Smooth muscle cell of the brain vasculature (primary cell): ENCODE measurements at regions not wholly inside any gene's neighbourhood (a gene's known extent, or its start where the extent isn't known, plus 50 kb on each side); places are given as distances from the start of the nearest gene placed in this dataset.
A peak's percentile ranks its signal among the peaks of the same experiment; 100 is the strongest.

Experiments
- DNase-seq: peaks from one replicate; pipeline ENCODE4 v3.0.0-alpha.2; 2012; ENCODE audit warnings: low read depth, low spot score

DNA sequence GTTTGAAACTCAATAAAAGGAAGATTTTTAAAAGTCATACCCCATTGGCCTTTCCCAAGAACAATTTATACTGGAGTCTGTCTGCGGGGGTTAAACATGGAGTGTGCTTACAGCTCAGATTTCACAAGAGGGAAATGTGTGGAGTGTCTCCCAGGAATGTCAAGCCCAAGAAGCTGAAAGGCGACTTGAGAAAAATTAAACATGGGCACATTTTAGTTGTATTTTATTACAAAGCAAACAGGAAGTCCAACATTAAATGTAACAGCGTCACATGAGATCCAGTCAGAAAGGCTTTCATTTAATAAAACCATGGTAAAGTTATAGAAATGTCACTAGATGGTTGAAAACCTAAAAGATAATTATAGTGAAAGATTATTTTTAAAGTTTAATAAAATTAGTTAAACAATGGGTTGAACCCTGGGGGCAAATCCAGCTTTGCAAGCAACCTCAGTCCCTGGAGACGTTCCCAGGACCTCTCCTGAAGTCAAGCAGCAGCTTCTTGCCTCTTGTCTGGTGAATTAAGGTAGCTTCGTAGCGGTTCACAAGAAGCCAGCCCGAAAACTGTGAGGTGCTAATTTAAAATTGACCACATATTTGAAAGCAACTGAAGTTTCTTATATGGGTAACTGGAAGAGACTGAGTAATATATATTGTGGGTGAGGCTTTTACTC, 168.4 kb upstream of the EDNRA start:
- no peak for DNase-seq

DNA sequence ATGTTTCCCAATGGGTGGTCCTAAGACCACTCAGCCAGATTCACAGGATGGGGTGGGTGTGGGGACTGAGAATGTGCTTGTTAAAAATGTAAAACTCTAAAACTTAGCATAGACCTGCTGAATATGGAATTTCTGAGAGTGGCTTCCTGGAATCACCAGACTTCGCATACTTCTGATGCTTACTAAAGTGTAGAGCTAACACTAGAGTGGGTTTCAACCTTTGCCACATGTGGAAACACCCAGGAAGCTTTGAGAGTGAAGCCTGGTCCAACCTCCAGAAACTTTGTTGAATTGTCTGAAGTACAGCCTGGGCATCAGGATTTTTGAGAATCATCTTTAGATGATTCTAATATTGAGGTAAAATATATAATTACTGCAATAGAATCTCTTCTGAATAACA, 167.8 kb upstream of the EDNRA start:
- no peak for DNase-seq

DNA sequence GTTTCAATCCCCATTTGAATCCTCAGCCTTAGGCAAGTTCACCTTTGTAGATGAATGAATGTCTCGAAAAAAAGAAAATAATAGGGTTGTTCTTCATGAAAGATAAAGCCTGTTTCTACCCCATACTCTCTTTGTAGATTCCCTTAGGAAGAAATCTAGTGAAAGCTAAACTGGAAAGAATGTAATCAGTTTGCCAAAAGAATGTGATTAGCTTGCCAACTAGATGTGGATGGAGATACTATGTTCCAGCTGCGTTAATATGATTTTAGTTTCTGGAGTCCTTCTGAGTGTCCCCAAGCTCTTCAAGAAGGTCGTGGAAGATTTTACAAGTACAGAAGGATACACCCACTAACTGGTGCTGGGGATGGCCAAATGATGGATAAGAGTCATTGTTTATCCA, 162.3 kb upstream of the EDNRA start:
- no peak for DNase-seq

DNA sequence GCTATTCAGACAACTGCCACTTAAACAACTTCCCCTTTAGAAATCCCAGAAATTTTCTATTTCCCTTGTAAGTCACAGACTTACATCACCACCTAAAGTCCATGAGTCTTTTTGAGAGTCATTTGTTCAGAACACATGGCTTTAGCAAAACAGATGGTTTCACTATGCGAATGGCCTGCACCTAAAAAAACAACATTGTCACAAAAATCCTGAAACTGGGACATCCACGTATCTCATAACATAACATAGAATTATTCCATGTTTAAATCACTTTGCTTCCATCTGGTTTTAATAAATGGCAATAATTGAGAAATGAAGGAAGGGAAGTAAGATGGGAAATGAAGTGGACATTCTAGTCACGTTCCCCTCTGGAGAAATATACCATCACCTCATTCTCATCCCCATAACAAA, 155.3 kb upstream of the EDNRA start:
- no peak for DNase-seq

DNA sequence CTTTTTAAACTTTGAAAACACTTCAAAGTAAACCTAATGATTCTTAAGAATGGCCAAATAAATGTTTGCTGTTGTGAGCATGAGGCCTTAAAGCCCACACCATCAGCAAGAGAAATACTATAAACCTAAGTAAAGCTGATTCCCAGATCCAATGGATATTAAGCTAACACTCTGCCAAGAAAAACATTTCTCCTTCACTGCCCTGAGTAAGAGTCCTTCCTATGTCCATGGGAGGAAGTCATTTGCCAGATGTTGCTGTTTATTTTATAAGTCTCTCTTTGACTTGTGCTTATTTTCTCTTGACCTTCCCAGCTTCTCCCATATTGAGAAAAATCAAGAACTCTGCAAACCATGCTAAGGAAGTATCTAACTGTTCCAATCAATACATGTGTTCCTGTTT, 154.3 kb upstream of the EDNRA start:
- peak; percentile 72 for DNase-seq

DNA sequence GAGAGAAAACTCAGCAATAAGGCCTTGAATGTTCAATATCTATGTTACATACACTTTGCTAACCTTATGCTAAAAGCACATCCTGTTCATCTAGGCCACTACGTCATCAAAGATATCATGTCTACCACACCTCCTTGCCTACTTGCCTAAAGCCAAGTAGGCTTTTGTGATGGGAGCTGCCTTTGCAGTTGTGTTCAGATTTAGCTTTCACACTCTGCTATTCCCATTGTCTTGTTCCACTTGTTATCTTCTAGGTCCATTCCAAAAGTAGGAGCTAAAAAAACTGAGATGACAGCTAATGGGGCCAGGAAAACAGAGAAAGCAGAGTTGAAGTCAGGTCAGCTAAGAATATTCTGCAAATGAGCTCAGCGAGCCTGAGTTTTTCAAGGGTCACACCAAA, 153.6 kb upstream of the EDNRA start:
- DNase-seq = no peak

DNA sequence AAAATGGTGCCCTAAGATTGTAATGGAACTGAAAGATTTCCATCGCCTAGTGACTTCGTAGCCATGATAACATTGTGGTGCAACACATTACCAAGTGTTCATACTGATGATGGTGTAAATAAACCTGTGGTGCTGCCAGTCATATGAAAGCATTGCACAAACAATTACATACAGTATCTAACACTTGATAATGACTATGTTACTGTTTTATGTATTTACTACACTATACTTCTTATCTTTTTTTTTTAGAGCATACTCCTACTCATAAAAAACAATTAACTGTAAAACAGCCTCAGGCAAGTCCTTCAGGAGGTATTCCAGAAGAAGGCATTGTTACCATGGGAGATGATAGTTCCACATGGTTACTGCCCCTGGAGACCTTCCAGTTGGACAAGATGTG, 152.7 kb upstream of the EDNRA start:
- no peak for DNase-seq

DNA sequence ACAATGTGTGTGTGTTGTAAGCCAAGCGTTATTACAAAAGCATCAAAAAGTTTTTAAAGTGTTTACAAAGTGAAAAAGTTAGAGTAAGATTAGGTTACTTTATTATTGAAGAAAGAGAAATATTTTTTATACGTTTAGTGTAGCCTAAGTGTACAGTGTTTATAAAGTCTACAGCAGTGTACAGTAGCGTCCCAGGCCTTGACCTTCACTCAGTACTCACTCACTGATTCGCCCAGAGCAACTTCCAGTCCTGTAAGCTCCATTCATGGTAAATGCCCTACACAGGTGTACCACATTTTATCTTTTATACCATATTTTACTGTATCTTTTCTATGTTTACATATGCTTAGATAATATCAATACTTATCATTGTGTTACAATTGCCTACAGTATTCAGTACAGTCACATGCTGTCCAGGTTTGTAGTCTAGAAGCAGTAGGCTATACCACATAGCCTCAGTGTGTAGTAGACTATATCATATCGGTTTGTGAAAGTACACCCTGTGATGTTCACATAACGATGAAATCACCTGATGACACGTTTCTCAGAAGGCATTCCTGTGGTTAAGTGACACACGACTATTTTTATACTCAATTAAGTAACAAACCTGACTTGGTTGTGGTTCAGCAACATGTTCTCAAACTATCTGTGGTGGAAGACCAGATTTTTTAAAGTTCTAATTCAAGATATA, 152.0 kb upstream of the EDNRA start:
- DNase-seq = no peak

DNA sequence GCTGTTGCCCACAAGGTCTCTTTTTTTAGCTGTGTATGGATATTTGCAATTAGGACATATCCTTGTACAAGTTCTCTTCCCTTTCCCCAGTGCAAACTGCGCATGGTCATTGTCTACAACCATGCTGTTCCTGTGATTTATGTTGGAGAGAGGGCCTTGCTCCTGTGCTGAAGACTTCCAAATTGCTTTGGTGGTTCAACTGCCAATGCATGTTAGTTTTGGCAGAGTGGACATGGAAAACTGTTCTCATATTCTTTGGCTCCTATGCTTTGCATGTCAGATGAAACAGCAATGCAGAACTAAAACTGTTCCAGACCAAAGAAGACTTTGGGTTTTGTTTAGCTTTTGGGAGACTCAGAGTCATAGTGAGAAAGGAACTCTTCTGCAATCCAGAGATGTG, 148.8 kb upstream of the EDNRA start:
- DNase-seq = no peak

DNA sequence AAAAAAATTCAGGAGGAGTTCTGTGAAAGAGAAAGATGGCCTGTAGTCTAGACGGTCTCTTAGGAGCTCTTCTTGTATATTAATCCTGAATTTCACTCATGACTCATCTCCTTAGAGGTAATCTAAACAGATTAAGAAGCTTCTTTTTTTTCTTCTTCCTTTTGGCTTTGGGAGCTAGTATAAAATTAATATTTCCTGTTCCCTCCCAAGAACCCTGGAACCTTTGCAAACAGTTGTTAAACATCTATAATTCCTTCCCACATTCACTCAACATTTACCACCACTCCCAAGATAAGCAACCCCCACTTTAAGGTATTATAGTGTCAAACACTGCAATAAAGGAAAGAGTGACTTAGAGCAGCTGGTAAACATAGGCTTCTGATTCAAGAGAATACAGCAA, 146.4 kb upstream of the EDNRA start:
- DNase-seq = no peak

DNA sequence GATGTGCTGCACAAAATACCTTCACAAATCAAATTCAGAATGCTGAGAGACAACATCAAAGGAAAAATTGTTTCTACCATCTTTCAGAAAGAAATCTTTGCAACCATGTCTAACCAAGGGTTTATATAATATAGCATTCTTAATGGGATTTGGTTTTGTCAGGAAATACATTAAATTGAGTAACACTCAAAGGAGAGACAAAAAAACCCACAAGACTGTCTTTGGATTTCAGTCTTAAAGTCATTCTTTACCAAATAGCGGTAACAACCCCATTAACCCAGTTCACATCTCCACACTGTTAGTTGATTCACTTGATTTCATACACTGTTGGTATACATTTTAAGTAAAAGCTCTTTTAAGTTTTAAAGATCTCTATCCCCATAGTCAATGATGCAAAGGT, 145.7 kb upstream of the EDNRA start:
- no peak for DNase-seq

DNA sequence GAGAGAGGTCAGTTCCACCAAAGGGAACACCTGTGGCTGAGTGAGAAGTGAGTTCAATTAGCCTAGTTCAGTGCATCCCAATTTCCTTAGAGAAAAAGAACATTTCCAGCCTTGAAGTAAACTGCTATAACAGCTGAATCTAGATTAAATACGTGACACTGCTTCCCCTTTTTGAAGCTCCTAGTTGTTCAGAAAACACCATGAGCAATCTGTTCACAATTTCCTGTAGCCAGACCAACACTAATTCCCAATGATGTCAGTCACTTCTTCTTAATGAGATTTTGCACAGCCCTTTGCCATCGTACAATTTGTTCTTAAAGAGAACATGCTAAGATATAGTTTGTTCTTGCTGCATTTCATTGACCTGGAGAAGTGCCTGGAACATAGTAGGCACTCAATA, 144.6 kb upstream of the EDNRA start:
- DNase-seq = no peak

DNA sequence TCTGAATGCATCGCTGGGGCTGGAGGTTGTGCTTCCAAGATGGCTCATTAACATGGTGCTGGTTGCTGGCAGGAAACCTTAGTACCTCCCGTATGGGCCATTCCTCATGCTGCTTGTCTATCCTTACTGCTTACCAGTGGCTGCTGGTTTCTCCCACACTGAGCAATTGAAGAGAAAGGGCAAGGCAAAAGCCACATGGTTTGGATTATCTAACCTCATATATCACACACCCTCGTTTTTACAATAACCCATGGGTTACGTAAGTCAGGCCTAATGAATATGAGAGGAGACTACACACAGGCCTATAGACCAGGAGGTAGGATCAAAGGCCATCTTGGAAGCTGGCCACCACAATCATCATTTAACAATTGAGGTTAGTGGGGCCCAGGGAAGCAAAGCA, 141.8 kb upstream of the EDNRA start:
- no peak for DNase-seq

DNA sequence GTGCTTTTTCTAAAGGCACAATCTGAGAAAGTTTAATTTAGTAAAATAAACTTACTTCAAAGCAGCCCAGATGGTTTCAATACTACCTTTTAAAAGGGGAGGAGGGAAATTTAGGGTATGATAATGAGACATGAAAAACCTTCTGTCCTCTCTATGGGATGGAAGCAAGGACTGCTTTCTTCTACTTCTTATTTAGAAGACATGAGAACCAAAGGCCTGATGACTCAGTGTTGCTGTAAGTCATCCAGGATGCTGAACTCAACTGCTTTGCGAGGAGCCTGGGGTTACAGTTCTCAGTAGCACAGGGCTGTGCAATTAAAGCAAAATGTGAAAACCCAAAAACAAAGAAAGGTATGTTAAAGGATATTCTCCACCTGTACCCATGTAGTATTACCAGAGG, 140.8 kb upstream of the EDNRA start:
- no peak for DNase-seq

DNA sequence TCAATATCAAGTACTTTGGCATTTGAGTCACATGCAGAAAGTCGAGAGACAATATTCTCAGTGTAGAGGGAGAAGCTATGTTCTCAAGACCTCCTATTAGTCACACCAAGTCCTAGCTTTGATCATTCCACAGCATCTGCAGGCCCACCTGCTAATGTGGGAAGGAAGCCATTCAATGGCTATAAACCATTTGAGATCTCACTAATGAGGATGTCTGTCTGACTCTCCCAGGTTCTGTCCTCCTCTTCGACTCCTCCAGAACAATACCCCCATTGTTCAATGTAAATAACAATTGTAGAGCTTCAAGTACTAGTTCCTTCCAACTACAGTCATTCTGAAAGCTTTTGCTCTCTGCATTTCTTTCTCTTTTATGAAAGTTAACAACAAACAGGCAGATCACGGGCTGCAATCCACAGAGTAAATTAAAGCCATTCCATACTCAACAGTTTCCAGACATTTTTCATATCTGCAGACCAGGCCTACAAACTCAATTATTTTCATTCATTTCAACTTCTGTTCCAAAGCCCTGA, 140.2 kb upstream of the EDNRA start:
- no peak for DNase-seq

DNA sequence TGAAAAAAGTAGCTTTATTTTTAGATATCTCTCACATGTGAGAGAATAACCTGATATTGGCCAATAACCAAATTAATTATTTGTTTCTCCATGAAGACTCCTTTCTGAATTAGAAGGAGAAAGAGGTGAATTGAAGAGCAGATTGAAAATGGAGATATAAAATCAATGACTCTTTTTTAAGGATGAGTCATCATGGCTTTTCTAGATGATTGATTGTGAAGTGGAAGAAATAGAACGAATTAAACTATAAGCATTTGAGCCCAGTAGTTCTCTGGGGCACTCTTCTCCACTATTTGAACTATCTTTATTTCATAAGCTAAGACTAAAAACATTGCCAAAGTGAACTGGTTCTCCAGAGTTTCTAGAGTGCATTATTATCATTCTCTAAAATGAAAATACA, 137.2 kb upstream of the EDNRA start:
- no peak for DNase-seq

DNA sequence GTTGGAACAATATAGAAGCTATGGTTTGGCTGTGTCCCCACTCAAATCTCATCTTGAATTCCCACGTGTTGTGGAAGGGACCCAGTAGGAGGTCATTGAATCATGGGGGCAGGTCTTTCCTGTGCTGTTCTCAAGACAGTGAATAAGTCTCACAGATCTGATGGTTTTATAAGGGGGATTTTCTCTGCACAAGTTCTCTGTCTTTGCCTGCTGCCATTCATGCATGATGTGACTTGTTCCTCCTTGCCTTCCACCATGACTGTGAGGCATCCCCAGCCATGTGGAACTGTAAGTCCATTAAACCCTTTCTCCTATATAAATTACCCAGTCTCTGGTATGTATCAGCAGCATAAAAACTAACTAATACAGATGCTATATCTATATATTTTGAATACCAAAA, 135.2 kb upstream of the EDNRA start:
- no peak for DNase-seq

DNA sequence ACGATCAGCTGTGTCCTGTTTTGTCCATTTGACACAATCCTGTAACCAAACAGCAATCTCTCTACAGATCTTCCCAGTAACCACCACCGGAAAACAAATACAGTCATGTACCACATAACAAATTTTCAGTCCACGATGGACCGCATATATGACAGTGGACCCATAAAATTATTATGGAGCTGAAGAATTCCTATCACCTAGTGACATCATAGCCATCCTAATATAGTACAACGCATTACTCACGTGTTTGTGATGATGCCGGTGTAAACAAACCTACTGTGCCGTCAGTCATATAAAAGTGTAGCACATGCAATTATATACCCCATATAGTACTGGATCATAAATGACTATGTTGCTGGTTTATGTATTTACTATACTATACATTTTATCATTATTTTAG, 133.7 kb upstream of the EDNRA start:
- no peak for DNase-seq

DNA sequence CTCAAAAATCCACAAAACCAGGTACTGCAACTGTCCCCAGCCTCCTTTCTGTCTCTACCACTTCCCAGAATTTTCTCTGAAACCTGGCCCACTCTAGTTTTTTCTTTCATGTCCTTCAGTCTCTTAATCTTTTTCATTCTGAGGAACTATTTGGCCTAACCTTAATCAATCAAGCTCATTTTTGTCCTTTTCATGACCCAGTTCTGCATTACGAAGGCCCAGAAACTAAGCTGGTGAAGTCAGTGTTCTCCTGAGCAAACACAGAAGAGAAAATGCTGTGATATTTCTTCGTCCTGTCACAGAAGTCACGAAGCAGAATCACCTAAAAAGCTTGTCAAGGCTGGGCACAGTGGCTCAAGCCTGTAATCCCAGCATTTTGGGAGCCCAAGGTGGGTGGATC, 131.7 kb upstream of the EDNRA start:
- DNase-seq = no peak

DNA sequence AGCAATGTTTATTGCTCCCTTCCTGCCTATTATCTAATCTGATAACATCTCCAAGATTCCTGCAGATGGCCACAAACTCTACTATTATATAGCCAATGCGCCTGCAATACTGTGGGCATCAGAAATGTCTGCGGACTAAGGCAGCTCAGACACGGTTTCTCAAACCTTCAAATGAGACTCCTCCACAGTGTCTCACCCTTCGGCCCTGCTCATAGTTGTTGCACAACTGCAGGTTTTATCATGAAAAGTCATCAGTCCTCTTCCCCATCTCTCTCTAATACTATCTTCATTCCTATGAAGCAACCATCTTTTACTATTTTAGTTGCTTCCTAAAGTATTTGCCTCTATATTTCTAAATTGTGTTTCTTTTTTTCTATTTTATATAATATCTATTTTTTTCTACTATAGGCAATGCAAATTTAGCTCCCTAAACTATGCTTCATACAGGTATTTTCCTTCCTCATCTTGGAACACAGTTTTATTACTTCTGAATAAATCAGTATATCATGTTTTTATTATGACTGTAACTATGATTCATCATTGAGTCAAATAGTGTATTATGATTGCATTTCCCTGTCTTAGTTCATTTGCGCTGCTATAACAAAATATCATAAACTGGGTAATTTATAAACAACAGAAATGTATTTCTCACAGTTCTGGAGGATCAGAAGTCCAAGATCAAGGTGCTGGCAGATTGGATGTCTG, 129.7 kb upstream of the EDNRA start:
- no peak for DNase-seq

DNA sequence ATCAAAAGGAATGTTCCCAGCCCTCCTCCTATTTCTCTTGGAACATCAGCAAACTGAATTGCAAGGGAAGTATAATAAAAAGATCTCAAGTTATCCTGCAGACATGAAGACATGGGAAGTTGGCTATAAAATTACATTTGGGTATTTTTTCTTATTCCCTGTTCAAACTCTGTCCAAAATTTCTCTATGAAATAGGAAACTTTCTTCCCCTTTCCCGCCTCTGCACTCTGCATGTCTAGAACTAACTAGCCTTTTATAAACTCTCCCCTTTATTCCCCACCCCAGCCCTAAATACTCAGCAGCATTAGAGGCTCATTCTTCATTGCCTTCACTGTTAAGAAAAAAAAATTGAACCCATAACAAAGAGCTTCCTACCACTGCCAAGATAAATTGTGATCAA, 126.7 kb upstream of the EDNRA start:
- no peak for DNase-seq

DNA sequence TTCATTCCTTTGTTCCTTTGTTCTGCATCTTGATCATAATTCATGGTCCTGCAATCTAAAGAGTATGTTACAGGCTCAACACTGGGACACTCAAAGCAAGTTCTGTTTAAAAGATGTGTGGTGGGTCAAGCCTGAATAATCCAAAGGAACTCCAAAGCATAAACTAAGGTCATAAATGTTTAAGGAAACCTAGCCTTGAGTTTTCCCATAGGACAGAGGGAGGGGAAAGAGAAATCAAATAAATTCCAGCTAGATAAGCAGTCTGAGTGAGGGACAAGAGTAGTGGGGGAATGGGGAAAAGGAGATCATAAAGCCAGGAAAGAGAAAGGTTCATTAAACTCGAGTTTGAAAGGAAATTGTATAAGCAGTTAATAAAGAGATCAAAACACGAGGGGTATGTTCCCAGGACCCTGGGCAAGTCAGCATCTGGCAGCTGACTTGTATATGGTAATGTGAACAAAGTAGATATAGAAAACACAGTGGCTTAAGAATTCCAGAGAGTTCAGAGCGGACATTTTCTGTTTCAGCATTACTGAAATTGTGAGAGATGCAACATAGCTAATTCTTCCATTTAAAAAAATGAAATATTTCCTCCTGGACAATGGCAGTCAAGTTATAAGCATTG, 125.8 kb upstream of the EDNRA start:
- no peak for DNase-seq
